Activated CD8-positive, alpha-beta T cell treated with anti-CD3 and anti-CD28 coated beads for 36 hours (primary cell): ENCODE measurements at regions not wholly inside any gene's neighbourhood (a gene's known extent, or its start where the extent isn't known, plus 50 kb on each side); places are given as distances from the start of the nearest gene placed in this dataset.

ENCODE experiments used
- ATAC-seq: fragments of 200-7000 bp; cut with Tn5 transposase; one replicate; pipeline ENCODE4 v1.10.0; 2021; ENCODE audit warnings: mild to moderate bottlenecking, moderate library complexity
- CTCF ChIA-PET: fragments of 350-600 bp; sonication (Branson Sonifier 250); formaldehyde crosslinking; loops from one replicate; lab custom pipeline; 2021; ENCODE audit warnings: antibody characterized with exemption; lab: Charles Lee
- POLR2A ChIA-PET: fragments of 350-600 bp; sonication (Branson Sonifier 250); formaldehyde crosslinking; loops from one replicate; lab custom pipeline; 2021; ENCODE audit warnings: antibody characterized with exemption; lab: Charles Lee
- DNase-seq: peaks from one replicate; pipeline ENCODE4 v3.0.0-alpha.2; 2020
- H3K27ac Mint-ChIP-seq: one replicate; pipeline ENCODE4 v1.8.0; 2021; ENCODE audit warnings: mild to moderate bottlenecking, mixed read lengths
- H3K27me3 Mint-ChIP-seq: one replicate; pipeline ENCODE4 v1.8.0; 2021; ENCODE audit warnings: mixed read lengths
- H3K36me3 Mint-ChIP-seq: one replicate; pipeline ENCODE4 v1.8.0; 2021; ENCODE audit warnings: low read depth, mixed read lengths
- H3K4me1 Mint-ChIP-seq: one replicate; pipeline ENCODE4 v1.8.0; 2021; ENCODE audit warnings: low read depth, mixed read lengths
- H3K4me3 Mint-ChIP-seq: one replicate; pipeline ENCODE4 v1.8.0; 2021; ENCODE audit warnings: mild to moderate bottlenecking, moderate library complexity, mixed read lengths
- H3K9me3 Mint-ChIP-seq: one replicate; pipeline ENCODE4 v1.8.0; 2021; ENCODE audit warnings: mixed read lengths
- intact Hi-C: fragments of 100-400 bp; cut with micrococcal nuclease; formaldehyde crosslinking; loops from one replicate; pipeline ENCODE4 v1.10.0; 2022
- TF ChIP-seq, protein P1 (sequence below): fragments of 200-600 bp; IDR thresholded peaks from one replicate; pipeline ENCODE4 v1.8.0; 2022; ENCODE audit warnings: antibody characterized with exemption, mild to moderate bottlenecking

DNA sequence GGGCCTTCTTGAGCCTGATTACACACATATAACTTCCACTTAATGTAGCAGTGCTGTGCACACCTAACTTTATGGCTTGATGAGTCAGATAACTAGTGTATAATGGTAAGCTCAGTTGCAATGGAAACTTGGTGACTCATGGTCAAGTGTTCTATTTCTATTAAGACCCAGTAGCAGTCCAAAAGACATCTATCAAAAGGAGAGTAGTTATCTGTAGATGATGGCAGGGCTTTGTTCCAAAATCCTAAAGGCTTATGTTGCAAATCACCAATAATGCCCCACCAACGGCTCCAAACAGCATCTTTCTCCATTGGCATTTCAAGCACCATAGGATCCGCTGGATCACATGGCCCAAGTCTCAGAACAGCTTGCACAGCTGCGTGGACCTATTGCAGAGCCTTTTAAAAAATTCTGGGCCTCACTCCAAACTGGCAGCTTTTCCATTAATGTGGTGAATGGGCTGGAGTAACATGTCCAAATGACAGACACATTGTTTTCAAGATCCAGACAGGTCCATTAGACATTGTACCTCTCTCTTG lies 566.8 kb upstream of the USP24 start:
- Mint-ChIP-seq H3K9me3 (no peaks in the 10 kb centered on the region), H3K4me1 (no peaks in the 10 kb centered on the region), H3K36me3 (no peaks in the 10 kb centered on the region), H3K27me3 (no peaks in the 10 kb centered on the region), H3K27ac (no peak overlapping the region), H3K4me3 (no peak overlapping the region)
- DNase-seq (no peak), ATAC-seq (no peak)
- intact Hi-C loops: no loop called here
- CTCF ChIA-PET: no interaction called here
- TF ChIP-seq, protein P1, sequence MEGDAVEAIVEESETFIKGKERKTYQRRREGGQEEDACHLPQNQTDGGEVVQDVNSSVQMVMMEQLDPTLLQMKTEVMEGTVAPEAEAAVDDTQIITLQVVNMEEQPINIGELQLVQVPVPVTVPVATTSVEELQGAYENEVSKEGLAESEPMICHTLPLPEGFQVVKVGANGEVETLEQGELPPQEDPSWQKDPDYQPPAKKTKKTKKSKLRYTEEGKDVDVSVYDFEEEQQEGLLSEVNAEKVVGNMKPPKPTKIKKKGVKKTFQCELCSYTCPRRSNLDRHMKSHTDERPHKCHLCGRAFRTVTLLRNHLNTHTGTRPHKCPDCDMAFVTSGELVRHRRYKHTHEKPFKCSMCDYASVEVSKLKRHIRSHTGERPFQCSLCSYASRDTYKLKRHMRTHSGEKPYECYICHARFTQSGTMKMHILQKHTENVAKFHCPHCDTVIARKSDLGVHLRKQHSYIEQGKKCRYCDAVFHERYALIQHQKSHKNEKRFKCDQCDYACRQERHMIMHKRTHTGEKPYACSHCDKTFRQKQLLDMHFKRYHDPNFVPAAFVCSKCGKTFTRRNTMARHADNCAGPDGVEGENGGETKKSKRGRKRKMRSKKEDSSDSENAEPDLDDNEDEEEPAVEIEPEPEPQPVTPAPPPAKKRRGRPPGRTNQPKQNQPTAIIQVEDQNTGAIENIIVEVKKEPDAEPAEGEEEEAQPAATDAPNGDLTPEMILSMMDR: no peak
- POLR2A ChIA-PET: interaction anchor here (1.1 kb wide), 1 partner anchor 19 kb away, joined by 3 read pairs; no protein-coding TSS in a partner anchor

DNA sequence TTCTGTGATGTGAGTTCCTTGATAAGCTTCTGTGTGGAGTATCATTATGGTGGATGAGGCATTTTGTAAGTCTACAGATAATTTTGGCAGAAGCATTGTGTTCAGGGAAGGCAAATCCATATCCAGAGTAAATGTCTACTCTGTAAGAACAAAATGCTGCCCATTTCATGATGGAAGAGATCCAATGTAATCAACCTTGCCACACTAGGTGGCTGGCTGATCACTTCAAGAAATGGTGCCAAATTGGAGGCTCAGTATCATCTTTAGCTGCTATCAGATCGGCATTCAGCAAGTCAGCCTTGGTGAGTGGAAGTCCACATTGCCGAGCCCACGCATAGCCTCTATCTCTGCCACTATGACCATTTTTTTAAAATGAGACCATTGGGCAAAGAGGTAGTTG lies 565.8 kb upstream of the USP24 start:
- Mint-ChIP-seq H3K4me3 (no peak overlapping the region), H3K27me3 (no peaks in the 10 kb centered on the region), H3K36me3 (no peaks in the 10 kb centered on the region), H3K9me3 (no peaks in the 10 kb centered on the region), H3K27ac (no peak overlapping the region), H3K4me1 (no peaks in the 10 kb centered on the region)
- TF ChIP-seq, protein P1: no peak
- intact Hi-C loops: no loop called here
- ATAC-seq (no peak), DNase-seq (no peak)
- CTCF ChIA-PET: no interaction called here
- POLR2A ChIA-PET: no interaction called here

- no peaks in the 10 kb centered on the region for H3K36me3 Mint-ChIP-seq
- ChIA-PET CTCF (no interaction called here), POLR2A (no interaction called here)
- DNase-seq: no peak
- no peak overlapping the region for H3K4me3 Mint-ChIP-seq
- H3K9me3 Mint-ChIP-seq: no peaks in the 10 kb centered on the region
- no peak for ATAC-seq
- intact Hi-C loops: no loop called here
- no peaks in the 10 kb centered on the region for H3K27me3 Mint-ChIP-seq
- TF ChIP-seq, protein P1: no peak
- no peaks in the 10 kb centered on the region for H3K4me1 Mint-ChIP-seq
- no peak overlapping the region for H3K27ac Mint-ChIP-seq
These were observed 562.4 kb upstream of the USP24 start for GRCh38 chr1:55777545-55777944.

- Mint-ChIP-seq H3K9me3 (no peaks in the 10 kb centered on the region), H3K27ac (no peak overlapping the region), H3K27me3 (no peaks in the 10 kb centered on the region), H3K4me1 (no peaks in the 10 kb centered on the region), H3K4me3 (no peak overlapping the region), H3K36me3 (no peaks in the 10 kb centered on the region)
- ChIA-PET POLR2A (no interaction called here), CTCF (no interaction called here)
- no peak for ATAC-seq
- no peak for DNase-seq
- intact Hi-C loops: no loop called here
- TF ChIP-seq, protein P1: no peak
These were observed 559.8 kb upstream of the USP24 start for GRCh38 chr1:55775007-55775406.

- DNase-seq (no peak), ATAC-seq (no peak)
- intact Hi-C loops: no loop called here
- TF ChIP-seq, protein P1: no peak
- H3K4me1 Mint-ChIP-seq: no peaks in the 10 kb centered on the region
- ChIA-PET CTCF (no interaction called here), POLR2A (no interaction called here)
- H3K27me3 Mint-ChIP-seq: no peaks in the 10 kb centered on the region
- H3K27ac Mint-ChIP-seq: no peak overlapping the region
- H3K4me3 Mint-ChIP-seq: no peak overlapping the region
- no peaks in the 10 kb centered on the region for H3K36me3 Mint-ChIP-seq
- no peaks in the 10 kb centered on the region for H3K9me3 Mint-ChIP-seq
These were observed 559.3 kb upstream of the USP24 start for GRCh38 chr1:55774446-55774845.
